ENCODE measurements at regions not wholly inside any gene's neighbourhood (a gene's known extent, or its start where the extent isn't known, plus 50 kb on each side); places are given as distances from the start of the nearest gene placed in this dataset.

GRCh38 chr10:131585761-131586160 lies 274.2 kb upstream of the TCERG1L start:
- DNase-seq, result no peak

- no peak for DNase-seq
Measured at GRCh38 chr10:131586958-131587357, 275.4 kb upstream of the TCERG1L start.

- DNase-seq, result no peak
Measured at GRCh38 chr10:131587976-131588680, 276.6 kb upstream of the TCERG1L start.

GRCh38 chr10:131588704-131589220 lies 277.2 kb upstream of the TCERG1L start:
- no peak for DNase-seq

- no peak for DNase-seq
Measured at GRCh38 chr10:131590567-131590966, 279.0 kb upstream of the TCERG1L start.

- DNase-seq, result no peak
Measured at GRCh38 chr10:131591936-131592335, 280.4 kb upstream of the TCERG1L start.

- no peak for DNase-seq
Measured at GRCh38 chr10:131609176-131609575, 291.6 kb upstream of the PPP2R2D start.

- DNase-seq, result no peak
Measured at GRCh38 chr10:131615150-131615549, 285.7 kb upstream of the PPP2R2D start.

GRCh38 chr10:131616040-131616439 lies 284.8 kb upstream of the PPP2R2D start:
- DNase-seq, result no peak

GRCh38 chr10:131617113-131617858 lies 283.5 kb upstream of the PPP2R2D start:
- no peak for DNase-seq

GRCh38 chr10:131618587-131619267 lies 282.1 kb upstream of the PPP2R2D start:
- DNase-seq, result no peak

- no peak for DNase-seq
Measured at GRCh38 chr10:131620314-131620713, 280.5 kb upstream of the PPP2R2D start.

- DNase-seq, result no peak
Measured at GRCh38 chr10:131620904-131621303, 279.9 kb upstream of the PPP2R2D start.

- DNase-seq, result no peak
Measured at GRCh38 chr10:131621784-131622624, 278.8 kb upstream of the PPP2R2D start.

GRCh38 chr10:131625041-131625440 lies 275.8 kb upstream of the PPP2R2D start:
- no peak for DNase-seq

- no peak for DNase-seq
Measured at GRCh38 chr10:131626274-131626673, 274.5 kb upstream of the PPP2R2D start.

GRCh38 chr10:131629026-131629770 lies 271.6 kb upstream of the PPP2R2D start:
- DNase-seq, result no peak

- no peak for DNase-seq
Measured at GRCh38 chr10:131630772-131631258, 270.0 kb upstream of the PPP2R2D start.

GRCh38 chr10:131631619-131632018 lies 269.2 kb upstream of the PPP2R2D start:
- no peak for DNase-seq

GRCh38 chr10:131635564-131636015 lies 265.2 kb upstream of the PPP2R2D start:
- no peak for DNase-seq

GRCh38 chr10:131636116-131636515 lies 264.7 kb upstream of the PPP2R2D start:
- DNase-seq, result no peak
